K562 (cell line): ENCODE measurements at regions not wholly inside any gene's neighbourhood (a gene's known extent, or its start where the extent isn't known, plus 50 kb on each side); places are given as distances from the start of the nearest gene placed in this dataset.

Experiments
- ATAC-seq: fragments of 200-7000 bp; cut with Tn5 transposase; 3 replicates; pipeline ENCODE4 v1.9.1; 2020; ENCODE audit warnings: moderate library complexity
- BruUV-seq: library from RNA; stranded (reverse); fragments of 400-500 nt; replicated peaks from 2 replicates; lab custom pipeline; 2021; lab: Mats Ljungman, UMichigan
- CTCF ChIA-PET: fragments of 300-600 bp; formaldehyde crosslinking; extraction: SDS; loops from one replicate; lab custom pipeline; 2021; ENCODE audit warnings: low intra/inter-chr PET ratio; lab: Yijun Ruan, JAX
- POLR2A ChIA-PET: fragments of 300-600, 350-650 bp; sonication (Branson Sonifier 250); formaldehyde crosslinking; extraction: SDS; loops from one replicate; lab custom pipeline; 2021; ENCODE audit warnings: antibody characterized with exemption, inconsistent platforms; lab: Yijun Ruan, JAX
- DNase-seq, 4 experiments: peaks; one replicate each; pipeline versions ENCODE4 v3.0.0 to v3.0.0-alpha.2; 2011 to 2018; ENCODE audit warnings: low spot score in 3 of 4, mixed read lengths in 3 of 4; ENCODE audit errors: extremely low read depth in 1 of 4
- FAIRE-seq: peaks from 2 replicates; lab custom pipeline; 2011; peaks lifted over from hg19 to GRCh38; lab: Jason Lieb, UNC
- H2AFZ ChIP-seq: 2 replicates; pipeline ENCODE4 v1.6.0; 2011; ENCODE audit warnings: low read depth, low read length, control low read depth, inconsistent platforms
- H3K27ac ChIP-seq: fragments of 200-600 bp; 3 replicates; pipeline ENCODE4 v1.8.0; 2011; ENCODE audit warnings: low read depth, mild to moderate bottlenecking, control low read depth, inconsistent platforms, low read length, moderate library complexity, mixed read lengths; ENCODE audit errors: extremely low read depth
- H3K27me3 ChIP-seq, 2 experiments: fragments of 300-600 bp in 1 of 2; 2 replicates in 1 of 2; 3 replicates in 1 of 2; pipeline versions ENCODE4 v1.6.0 to v1.8.0; 2011; ENCODE audit warnings: inconsistent platforms in 2 of 2, low read length in 2 of 2, mild to moderate bottlenecking in 1 of 2, mixed read lengths in 1 of 2, moderate library complexity in 1 of 2; ENCODE audit not compliant: control insufficient read depth in 2 of 2, insufficient read depth in 2 of 2
- H3K36me3 ChIP-seq: fragments of 300-600 bp; 3 replicates; pipeline ENCODE4 v1.8.0; 2011; ENCODE audit warnings: mild to moderate bottlenecking, low read length, inconsistent platforms; ENCODE audit not compliant: control insufficient read depth, insufficient read depth
- H3K4me1 ChIP-seq, 2 experiments: fragments of 200-600 bp in 1 of 2; replicated peaks in 1 of 2; 2 replicates in 1 of 2; 3 replicates in 1 of 2; pipeline versions ENCODE4 v1.5.1 to v1.8.0; 2011; ENCODE audit warnings: inconsistent platforms in 2 of 2, low read length in 2 of 2, mild to moderate bottlenecking in 1 of 2, mixed read lengths in 1 of 2, moderate library complexity in 1 of 2; ENCODE audit not compliant: control insufficient read depth in 2 of 2, insufficient read depth in 2 of 2
- H3K4me2 ChIP-seq: 2 replicates; pipeline ENCODE4 v1.6.1; 2011; ENCODE audit warnings: low read length, control low read depth, inconsistent platforms, mixed read lengths; ENCODE audit not compliant: insufficient read depth
- H3K4me3 ChIP-seq: fragments of 200-600 bp; sonication (generic), shearing (Covaris generic); 2 replicates; pipeline ENCODE4 v1.5.1; 2016; ENCODE audit warnings: control low read depth, inconsistent platforms
- H3K79me2 ChIP-seq: fragments of 200-600 bp; 3 replicates; pipeline ENCODE4 v1.8.0; 2011; ENCODE audit warnings: low read length, inconsistent platforms; ENCODE audit not compliant: control insufficient read depth, insufficient read depth
- H3K9ac ChIP-seq, 2 experiments: 2 replicates each; pipeline versions ENCODE4 v1.6.0 to v1.6.1; 2011; ENCODE audit warnings: low read depth in 2 of 2, low read length in 2 of 2, control low read depth in 1 of 2, inconsistent platforms in 1 of 2, mild to moderate bottlenecking in 1 of 2, mixed read lengths in 1 of 2; ENCODE audit not compliant: insufficient read depth in 1 of 2
- H3K9me1 ChIP-seq: one replicate; pipeline ENCODE4 v1.6.0; 2011; ENCODE audit warnings: inconsistent platforms, mild to moderate bottlenecking, low read length, moderate library complexity; ENCODE audit not compliant: control insufficient read depth, insufficient read depth
- H3K9me3 ChIP-seq: replicated peaks from 2 replicates; pipeline ENCODE4 v1.5.1; 2011; ENCODE audit warnings: low read depth, low read length, inconsistent platforms; ENCODE audit not compliant: control insufficient read depth, insufficient read depth
- H4K20me1 ChIP-seq: replicated peaks from 2 replicates; pipeline ENCODE4 v1.6.1; 2011; ENCODE audit warnings: low read length, inconsistent platforms, mixed read lengths; ENCODE audit not compliant: control insufficient read depth, insufficient read depth
- GATAD2B ChIP-seq: fragments of 450-650 bp; IDR thresholded peaks from 2 replicates; pipeline ENCODE4 v1.6.1; 2017; ENCODE audit warnings: mild to moderate bottlenecking, borderline replicate concordance
- ZNF41 ChIP-seq: fragments of 250-450 bp; sonication (Bioruptor Pico); conservative IDR thresholded peaks from 2 replicates; pipeline ENCODE4 v1.4.0; 2020; ENCODE audit warnings: mild to moderate bottlenecking
- ZNF592 ChIP-seq: fragments of 450-650 bp; IDR thresholded peaks from 2 replicates; pipeline ENCODE4 v1.6.1; 2017; ENCODE audit warnings: antibody characterized with exemption, mild to moderate bottlenecking
- whole genome bisulfite sequencing: fragments of 100-300 bp; shearing (Covaris generic); methylation state at CpG from one replicate; pipeline ENCODE4 v1.1.6; 2016; ENCODE audit warnings: low coverage, mixed read lengths; ENCODE audit not compliant: insufficient coverage; ENCODE audit errors: missing lambda C conversion rate; 5-methylcytosine and 5-hydroxymethylcytosine counted together
- in situ Hi-C: fragments of 300-500 bp; cut with MboI; formaldehyde crosslinking; loops from 4 replicates; pipeline ENCODE4 v1.15.0; 2018; ENCODE audit warnings: inconsistent platforms, mixed read lengths
- intact Hi-C: fragments of 100-400 bp; cut with micrococcal nuclease; formaldehyde crosslinking; loops from 2 replicates; pipeline ENCODE4 v1.14.2; 2022

GRCh38 chr5:99788482-99788881, 746.7 kb upstream of the FAM174A start:
- Histone ChIP-seq H2AFZ (no peak overlapping the region), H3K4me1 (no peaks in the 10 kb centered on the region), H3K4me3 (no peak overlapping the region), H4K20me1 (no peaks in the 10 kb centered on the region), H3K79me2 (no peaks in the 10 kb centered on the region), H3K27ac (no peak overlapping the region), H3K27me3 (no peaks in the 10 kb centered on the region), H3K9ac (no peak overlapping the region), H3K36me3 (no peaks in the 10 kb centered on the region), H3K9me3 (no peaks in the 10 kb centered on the region; the same call in 1 of the 2 replicates), H3K4me2 (no peak overlapping the region), H3K9me1 (no peaks in the 10 kb centered on the region)
- intact Hi-C loops (no loop called here), in situ Hi-C loops (no loop called here)
- ATAC-seq (no peak), DNase-seq (no peak), FAIRE-seq (no peak)
- BruUV-seq: no TSS peak
- 3% methylated on average over 2 of the region's 2 CpGs for WGBS
- ChIA-PET POLR2A (no interaction called here), CTCF (no interaction called here)
- TF ChIP-seq ZNF592 (no peak), ZNF41 (no peak), GATAD2B (no peak)
